H9 (cell line): ENCODE measurements at regions not wholly inside any gene's neighbourhood (a gene's known extent, or its start where the extent isn't known, plus 50 kb on each side); places are given as distances from the start of the nearest gene placed in this dataset.

Experiments
- DNase-seq: peaks from one replicate; pipeline ENCODE4 v3.0.0-alpha.2; 2017
- H2AFZ ChIP-seq: one replicate; pipeline ENCODE4 v1.6.1; 2013; ENCODE audit warnings: mild to moderate bottlenecking, low read length, control low read depth, moderate library complexity
- H2AK5ac ChIP-seq: 2 replicates; pipeline ENCODE4 v1.6.1; 2013; ENCODE audit warnings: low read length, control low read depth, mixed read lengths; ENCODE audit not compliant: insufficient read length
- H2BK120ac ChIP-seq: one replicate; pipeline ENCODE4 v1.6.1; 2013; ENCODE audit warnings: low read depth, mild to moderate bottlenecking, low read length, control low read depth, inconsistent platforms; ENCODE audit not compliant: poor library complexity, severe bottlenecking
- H2BK12ac ChIP-seq: 2 replicates; pipeline ENCODE4 v1.6.1; 2013; ENCODE audit warnings: low read length, control low read depth, mixed read lengths, low read depth; ENCODE audit not compliant: insufficient read length
- H2BK15ac ChIP-seq: 2 replicates; pipeline ENCODE4 v1.6.1; 2013; ENCODE audit warnings: low read depth, low read length, control low read depth
- H2BK20ac ChIP-seq: one replicate; pipeline ENCODE4 v1.6.1; 2013; ENCODE audit warnings: low read depth, mild to moderate bottlenecking, low read length, control low read depth, inconsistent platforms; ENCODE audit not compliant: poor library complexity, severe bottlenecking
- H2BK5ac ChIP-seq: 2 replicates; pipeline ENCODE4 v1.6.1; 2013; ENCODE audit warnings: low read length, control low read depth, mixed read lengths; ENCODE audit not compliant: insufficient read length
- H3K14ac ChIP-seq: 2 replicates; pipeline ENCODE4 v1.6.1; 2013; ENCODE audit warnings: low read length, control low read depth; ENCODE audit not compliant: insufficient read depth
- H3K18ac ChIP-seq: 2 replicates; pipeline ENCODE4 v1.6.1; 2013; ENCODE audit warnings: low read depth, mild to moderate bottlenecking, mixed read lengths, low read length, control low read depth; ENCODE audit not compliant: insufficient read length
- H3K23ac ChIP-seq: 2 replicates; pipeline ENCODE4 v1.6.1; 2013; ENCODE audit warnings: low read length, control low read depth, mixed read lengths, low read depth; ENCODE audit not compliant: insufficient read length
- H3K23me2 ChIP-seq: 2 replicates; pipeline ENCODE4 v1.6.1; 2013; ENCODE audit warnings: low read depth, mild to moderate bottlenecking, mixed read lengths, low read length, control low read depth; ENCODE audit not compliant: insufficient read length, poor library complexity, severe bottlenecking
- H3K27ac ChIP-seq: 2 replicates; pipeline ENCODE4 v1.5.1; 2013; ENCODE audit warnings: low read length, control low read depth, mixed read lengths, low read depth; ENCODE audit not compliant: insufficient read length
- H3K27me3 ChIP-seq: 2 replicates; pipeline ENCODE4 v1.6.1; 2013; ENCODE audit warnings: low read length, control low read depth, inconsistent platforms; ENCODE audit not compliant: insufficient read depth
- H3K4ac ChIP-seq: 2 replicates; pipeline ENCODE4 v1.6.1; 2013; ENCODE audit warnings: low read depth, mild to moderate bottlenecking, control low read depth, inconsistent platforms, low read length, moderate library complexity
- H3K4me1 ChIP-seq: 2 replicates; pipeline ENCODE4 v1.6.1; 2013; ENCODE audit warnings: low read length, control low read depth, inconsistent platforms; ENCODE audit not compliant: insufficient read depth
- H3K4me2 ChIP-seq: 2 replicates; pipeline ENCODE4 v1.6.1; 2013; ENCODE audit warnings: low read length, control low read depth, mixed read lengths; ENCODE audit not compliant: insufficient read length, insufficient read depth
- H3K56ac ChIP-seq: 2 replicates; pipeline ENCODE4 v1.6.1; 2013; ENCODE audit warnings: low read depth, mild to moderate bottlenecking, mixed read lengths, low read length, control low read depth; ENCODE audit not compliant: insufficient read length
- H3K79me1 ChIP-seq: 2 replicates; pipeline ENCODE4 v1.6.1; 2013; ENCODE audit warnings: low read depth, mild to moderate bottlenecking, moderate library complexity, low read length, control low read depth, inconsistent platforms; ENCODE audit not compliant: insufficient read depth, poor library complexity, severe bottlenecking
- H3K79me2 ChIP-seq: 2 replicates; pipeline ENCODE4 v1.6.1; 2013; ENCODE audit warnings: low read length, control low read depth, inconsistent platforms; ENCODE audit not compliant: insufficient read depth
- H3K9ac ChIP-seq: 2 replicates; pipeline ENCODE4 v1.6.1; 2013; ENCODE audit warnings: low read length, control low read depth, mixed read lengths; ENCODE audit not compliant: insufficient read length; ENCODE audit errors: extremely low read depth
- H3K9me3 ChIP-seq: one replicate; pipeline ENCODE4 v1.6.1; 2013; ENCODE audit warnings: low read depth, low read length, inconsistent platforms; ENCODE audit not compliant: control insufficient read depth
- H3T11ph ChIP-seq: one replicate; pipeline ENCODE4 v1.6.1; 2013; ENCODE audit warnings: mild to moderate bottlenecking, low read length, control low read depth, inconsistent platforms
- H4K20me1 ChIP-seq: one replicate; pipeline ENCODE4 v1.6.1; 2013; ENCODE audit not compliant: control insufficient read depth, insufficient read length, insufficient read depth
- H4K5ac ChIP-seq: 2 replicates; pipeline ENCODE4 v1.6.1; 2013; ENCODE audit warnings: low read depth, mild to moderate bottlenecking, mixed read lengths, low read length, control low read depth; ENCODE audit not compliant: insufficient read length
- H4K8ac ChIP-seq: replicated peaks from 2 replicates; pipeline ENCODE4 v1.6.1; 2013; ENCODE audit warnings: low read length, control low read depth, mixed read lengths, low read depth; ENCODE audit not compliant: insufficient read length
- H4K91ac ChIP-seq: 2 replicates; pipeline ENCODE4 v1.6.1; 2013; ENCODE audit warnings: low read depth, mild to moderate bottlenecking, moderate library complexity, mixed read lengths, low read length, control low read depth; ENCODE audit not compliant: insufficient read length
- H3K27ac Mint-ChIP-seq, 3 experiments: 2 replicates in 2 of 3; 3 replicates in 1 of 3; pipeline ENCODE4 v1.8.0; 2020 to 2021; ENCODE audit warnings: mixed read lengths in 3 of 3, mild to moderate bottlenecking in 1 of 3, moderate library complexity in 1 of 3
- H3K27me3 Mint-ChIP-seq: 2 replicates; pipeline ENCODE4 v1.8.0; 2021; ENCODE audit warnings: low read depth, mild to moderate bottlenecking, moderate library complexity, mixed read lengths
- H3K36me3 Mint-ChIP-seq, 3 experiments: 2 replicates in 2 of 3; 3 replicates in 1 of 3; pipeline ENCODE4 v1.8.0; 2020 to 2021; ENCODE audit warnings: low read depth in 3 of 3, mixed read lengths in 3 of 3; ENCODE audit not compliant: insufficient read depth in 1 of 3
- H3K4me1 Mint-ChIP-seq, 2 experiments: 2 replicates each; pipeline ENCODE4 v1.8.0; 2020; ENCODE audit warnings: mixed read lengths in 2 of 2
- H3K4me3 Mint-ChIP-seq, 2 experiments: 2 replicates in 1 of 2; 3 replicates in 1 of 2; pipeline ENCODE4 v1.8.0; 2020 to 2021; ENCODE audit warnings: mild to moderate bottlenecking in 2 of 2, mixed read lengths in 2 of 2, moderate library complexity in 1 of 2
- H3K9me3 Mint-ChIP-seq, 2 experiments: 2 replicates in 1 of 2; 3 replicates in 1 of 2; pipeline ENCODE4 v1.8.0; 2020; ENCODE audit warnings: mild to moderate bottlenecking in 2 of 2, mixed read lengths in 2 of 2, moderate library complexity in 1 of 2
- CTCF ChIP-seq: fragments of 200-600 bp; sonication (generic); conservative IDR thresholded peaks from 3 replicates; pipeline ENCODE4 v1.8.0; 2021; ENCODE audit warnings: antibody characterized with exemption, mild to moderate bottlenecking
- WGBS: extraction: QIAGEN DNeasy Blood & Tissue Kit; methylation state at CpG from one replicate; pipeline ENCODE4 v1.1.7; 2013; ENCODE audit warnings: missing lambda C conversion rate, low lambda C conversion rate, mixed read lengths; ENCODE audit not compliant: insufficient read length; ENCODE audit errors: extremely low coverage; 5-methylcytosine and 5-hydroxymethylcytosine counted together

- H4K20me1 ChIP-seq = no peaks in the 10 kb centered on the region
- no peak overlapping the region for H2BK15ac ChIP-seq
- no peak for TF ChIP-seq CTCF
- H3K79me1 ChIP-seq = no peaks in the 10 kb centered on the region
- H2BK5ac ChIP-seq = no peak overlapping the region
- H2BK120ac ChIP-seq = no peak overlapping the region
- H3K27me3 ChIP-seq = no peaks in the 10 kb centered on the region
- H4K91ac ChIP-seq = no peak overlapping the region
- Mint-ChIP-seq H3K27ac (no peak overlapping the region), H3K9me3 (peaks cover 0 to 2% of the 10 kb centered on the region in 2 experiments; a peak in 1 of 5 replicates), H3K4me3 (no peak overlapping the region), H3K36me3 (no peaks in the 10 kb centered on the region), H3K4me1 (peaks cover 6 to 8% of the 10 kb centered on the region in 2 experiments), H3K27me3 (no peaks in the 10 kb centered on the region)
- no peak overlapping the region for H2AFZ ChIP-seq
- H3K4ac ChIP-seq = no peak overlapping the region
- H2BK20ac ChIP-seq = no peak overlapping the region
- H4K5ac ChIP-seq = no peak overlapping the region
- no peak overlapping the region for H3K14ac ChIP-seq
- no peak overlapping the region for H2AK5ac ChIP-seq
- no peak overlapping the region for H3K9ac ChIP-seq
- H3K23me2 ChIP-seq = no peaks in the 10 kb centered on the region
- no peak for DNase-seq
- no peak overlapping the region for H3K23ac ChIP-seq
- WGBS = no CpG with 5 or more reads among the region's 3 CpGs
- H3K79me2 ChIP-seq = no peaks in the 10 kb centered on the region
- no peak overlapping the region for H3K56ac ChIP-seq
- no peak overlapping the region for H3K18ac ChIP-seq
- no peak overlapping the region for H3K27ac ChIP-seq
- H3K4me2 ChIP-seq = no peak overlapping the region
- H3T11ph ChIP-seq = no peak overlapping the region
- H3K9me3 ChIP-seq = no peaks in the 10 kb centered on the region
- no peak overlapping the region for H2BK12ac ChIP-seq
- H3K4me1 ChIP-seq = no peaks in the 10 kb centered on the region; the same call in 1 of the 2 replicates
- H4K8ac ChIP-seq = no peak overlapping the region
Measured at GRCh38 chr7:82579047-82579446, 135.5 kb upstream of the CACNA2D1 start.
